NCI-H1694 (cell line): ENCODE measurements at regions not wholly inside any gene's neighbourhood (a gene's known extent, or its start where the extent isn't known, plus 50 kb on each side); places are given as distances from the start of the nearest gene placed in this dataset.
A peak's percentile ranks its signal among the peaks of the same experiment; 100 is the strongest.

Experiments used
- DNase-seq: peaks from one replicate; lab custom pipeline; 2025; lab: John Stamatoyannopoulos, UW

- no peak for DNase-seq
Observed at GRCh38 chr12:107225635-107226034, 132.3 kb upstream of the CRY1 start.

GRCh38 chr12:107226126-107226525, 132.8 kb upstream of the CRY1 start:
- DNase-seq: no peak

- DNase-seq: no peak
Observed at GRCh38 chr12:107228076-107228475, 134.7 kb upstream of the CRY1 start.

GRCh38 chr12:107229827-107230226, 136.5 kb upstream of the CRY1 start:
- no peak for DNase-seq

- DNase-seq: no peak
Observed at GRCh38 chr12:107231303-107231702, 138.0 kb upstream of the CRY1 start.

GRCh38 chr12:107233551-107233950, 140.2 kb upstream of the CRY1 start:
- no peak for DNase-seq

GRCh38 chr12:107235600-107235999, 142.3 kb upstream of the CRY1 start:
- DNase-seq: no peak

- no peak for DNase-seq
Observed at GRCh38 chr12:107236824-107237511, 143.6 kb upstream of the CRY1 start.

GRCh38 chr12:107238296-107238695, 144.9 kb upstream of the CRY1 start:
- no peak for DNase-seq

GRCh38 chr12:107241411-107241810, 148.1 kb upstream of the CRY1 start:
- no peak for DNase-seq

GRCh38 chr12:107242189-107242588, 148.8 kb upstream of the CRY1 start:
- DNase-seq: no peak

GRCh38 chr12:107243341-107243740, 150.0 kb upstream of the CRY1 start:
- peak; percentile 19 for DNase-seq

- no peak for DNase-seq
Observed at GRCh38 chr12:107244584-107244983, 151.2 kb upstream of the CRY1 start.

GRCh38 chr12:107247650-107248049, 154.3 kb upstream of the CRY1 start:
- no peak for DNase-seq

GRCh38 chr12:107248187-107248586, 154.8 kb upstream of the CRY1 start:
- DNase-seq: no peak

GRCh38 chr12:107251288-107251687, 157.9 kb upstream of the CRY1 start:
- no peak for DNase-seq

- DNase-seq: no peak
Observed at GRCh38 chr12:107253361-107253760, 160.0 kb upstream of the CRY1 start.

GRCh38 chr12:107254258-107254856, 161.0 kb upstream of the CRY1 start:
- DNase-seq: no peak

GRCh38 chr12:107258780-107259179, 165.4 kb upstream of the CRY1 start:
- DNase-seq: no peak

GRCh38 chr12:107263980-107264379, 170.6 kb upstream of the CRY1 start:
- no peak for DNase-seq

- DNase-seq: no peak
Observed at GRCh38 chr12:107264667-107265066, 171.3 kb upstream of the CRY1 start.

GRCh38 chr12:107267604-107268003, 174.3 kb upstream of the CRY1 start:
- DNase-seq: no peak

- no peak for DNase-seq
Observed at GRCh38 chr12:107271523-107271922, 178.2 kb upstream of the CRY1 start.

- DNase-seq: no peak
Observed at GRCh38 chr12:107275530-107275929, 182.2 kb upstream of the CRY1 start.
